NCI-H2081 (cell line): ENCODE measurements at regions not wholly inside any gene's neighbourhood (a gene's known extent, or its start where the extent isn't known, plus 50 kb on each side); places are given as distances from the start of the nearest gene placed in this dataset.

Experiments used
- DNase-seq, 2 experiments: peaks; one replicate each; lab custom pipeline; 2025; lab: John Stamatoyannopoulos, UW

GRCh38 chr7:55629051-55629677, 56.9 kb upstream of the VOPP1 start:
- DNase-seq, result no peak

GRCh38 chr7:55624813-55625212, 52.5 kb upstream of the VOPP1 start:
- DNase-seq, result no peak

GRCh38 chr7:55623617-55624016, 51.3 kb upstream of the VOPP1 start:
- no peak for DNase-seq

- DNase-seq, result no peak
Measured at GRCh38 chr7:55622241-55622640, 49.9 kb upstream of the VOPP1 start.
